Epithelial cell of prostate (primary cell): ENCODE measurements at regions not wholly inside any gene's neighbourhood (a gene's known extent, or its start where the extent isn't known, plus 50 kb on each side); places are given as distances from the start of the nearest gene placed in this dataset.
A peak's percentile ranks its signal among the peaks of the same experiment; 100 is the strongest.
"Not testable (repeated sequence)": the region's sequence is repeated elsewhere in the genome, so short reads cannot be mapped to it uniquely, and the experiment has no call there.

Experiments used
- DNase-seq: peaks from one replicate; pipeline ENCODE4 v3.0.0-alpha.2; 2011; ENCODE audit warnings: low read depth, low spot score
- H3K27ac ChIP-seq: fragments of 450-650 bp; 2 replicates; pipeline ENCODE4 v1.5.1; 2017; ENCODE audit warnings: mild to moderate bottlenecking

DNA sequence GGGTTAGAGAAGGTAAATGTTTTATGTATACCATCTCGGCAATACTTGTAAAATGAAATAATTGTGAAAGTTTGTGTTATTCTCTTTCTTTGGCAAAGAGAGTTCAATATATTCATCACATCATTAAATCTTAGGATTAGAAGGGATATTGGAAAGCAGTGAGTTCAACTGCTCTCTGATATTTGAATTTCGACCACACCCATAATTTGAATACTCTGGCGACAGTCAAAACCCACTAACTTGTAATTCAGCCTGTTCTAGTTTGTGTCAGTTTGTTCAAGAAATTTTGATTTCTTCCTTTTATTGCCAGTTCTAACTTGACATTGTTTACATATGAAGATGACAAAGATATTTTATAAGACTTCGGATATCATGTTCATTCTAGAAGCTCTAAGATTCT is 1380.5 kb upstream of the CDH8 start:
- no peak for DNase-seq
- H3K27ac ChIP-seq = no peak overlapping the region

DNA sequence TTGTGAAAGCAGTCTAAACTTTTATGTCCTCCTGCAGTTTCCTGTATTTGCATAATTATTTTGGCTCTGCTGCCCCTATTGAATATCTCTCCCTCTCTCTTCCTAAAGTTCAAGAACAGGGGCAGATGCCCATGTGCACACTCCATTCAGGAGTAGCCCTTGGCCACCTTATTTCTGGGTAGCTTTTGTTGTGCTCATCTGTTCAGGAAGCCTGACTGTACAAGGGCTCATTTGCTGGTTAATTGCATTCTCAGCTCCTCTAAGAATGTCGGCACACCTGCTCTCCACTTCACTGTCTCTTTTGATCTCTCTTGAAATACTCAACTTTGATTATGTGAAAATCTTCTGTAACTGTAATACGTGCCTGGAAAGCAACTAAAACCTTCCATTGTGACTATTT is 1378.8 kb upstream of the CDH8 start:
- no peak for DNase-seq
- H3K27ac ChIP-seq = no peak overlapping the region

DNA sequence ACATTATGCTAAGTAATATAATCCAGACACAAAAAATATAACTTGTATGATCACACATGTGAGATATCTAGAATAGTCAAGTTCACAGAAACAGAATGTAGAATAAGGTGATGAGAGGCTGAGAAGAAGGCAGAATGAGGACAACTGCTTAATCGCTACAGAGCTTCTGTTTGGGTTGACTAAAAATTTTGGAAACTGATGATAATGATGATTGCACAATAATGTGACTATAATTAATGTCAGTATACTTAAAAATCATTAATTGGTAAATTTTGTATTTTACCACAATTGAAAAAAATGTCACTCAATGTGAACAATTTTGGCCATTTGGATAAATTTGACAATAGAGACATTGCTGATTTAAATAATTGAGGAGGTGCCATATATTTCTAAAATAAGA is 1374.4 kb upstream of the CDH8 start:
- no peak for DNase-seq
- H3K27ac ChIP-seq = no peak overlapping the region

DNA sequence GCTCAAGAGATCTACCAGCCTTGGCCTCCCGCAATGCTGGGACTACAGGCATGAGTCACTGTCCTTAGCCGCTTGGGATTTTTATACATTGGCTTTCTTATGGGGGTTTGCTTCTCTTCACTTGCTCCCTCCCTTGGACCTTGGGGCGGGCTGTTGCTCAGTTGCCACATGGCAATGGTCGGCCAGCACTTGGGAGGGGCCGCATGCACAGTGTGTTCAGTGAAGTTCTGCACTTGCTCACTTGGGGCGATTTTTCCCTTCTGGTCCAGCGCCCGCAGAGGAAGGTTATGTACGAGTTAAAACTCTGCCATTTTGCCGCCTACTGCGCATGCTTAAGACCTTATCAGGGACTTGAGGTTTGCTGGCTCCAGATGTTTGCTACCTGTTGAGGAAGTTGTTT is 1367.6 kb upstream of the CDH8 start:
- no peak for DNase-seq
- no peak overlapping the region for H3K27ac ChIP-seq

DNA sequence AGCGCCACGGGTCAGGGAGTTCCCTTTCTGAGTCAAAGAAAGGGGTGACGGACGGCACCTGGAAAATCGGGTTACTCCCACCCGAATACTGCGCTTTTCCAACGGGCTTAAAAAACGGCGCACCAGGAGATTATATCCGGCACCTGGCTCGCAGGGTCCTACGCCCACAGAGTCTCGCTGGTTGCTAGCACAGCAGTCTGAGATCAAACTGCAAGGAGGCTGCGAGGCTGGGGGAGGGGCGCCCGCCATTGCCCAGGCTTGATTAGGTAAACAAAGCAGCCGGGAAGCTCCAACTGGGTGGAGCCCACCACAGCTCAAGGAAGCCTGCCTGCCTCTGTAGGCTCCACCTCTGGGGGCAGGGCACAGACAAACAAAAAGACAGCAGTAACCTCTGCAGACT is 1352.0 kb upstream of the CDH8 start:
- not testable (repeated sequence) for DNase-seq, H3K27ac ChIP-seq

DNA sequence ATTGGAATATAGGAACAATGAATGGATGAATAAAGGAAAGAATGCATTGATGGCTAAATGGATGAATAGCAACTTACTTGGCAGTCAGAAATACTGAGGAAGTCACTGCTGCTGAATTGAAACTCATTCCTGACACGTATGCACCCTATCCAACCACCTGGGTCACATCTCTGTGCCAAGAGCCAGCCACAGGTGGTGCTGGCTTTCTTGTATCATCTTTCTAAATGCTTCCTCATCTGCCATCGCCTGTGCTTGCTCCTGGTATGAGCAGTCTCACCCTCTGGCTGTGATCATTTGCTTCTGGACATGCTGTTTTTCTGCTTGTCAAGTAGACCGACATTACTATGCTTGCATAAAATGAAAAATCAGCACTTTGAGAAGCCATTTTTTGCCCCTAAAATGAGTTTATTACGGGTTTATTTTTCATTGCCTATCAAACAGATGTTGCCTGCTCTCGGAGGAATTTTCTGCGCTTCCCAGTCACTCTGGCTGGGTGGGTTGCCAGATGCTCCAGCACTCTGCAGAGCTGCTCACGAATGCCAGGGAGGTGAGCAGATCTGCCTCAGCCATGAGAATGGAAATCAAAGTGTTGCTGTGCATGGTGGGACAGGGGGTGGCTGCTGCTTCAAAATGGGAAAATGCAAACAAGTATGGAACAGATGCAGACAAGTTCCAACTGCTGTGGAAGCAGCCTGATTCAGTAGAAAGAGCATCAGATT is 1349.6 kb upstream of the CDH8 start:
- DNase-seq = no peak
- H3K27ac ChIP-seq = no peak overlapping the region

DNA sequence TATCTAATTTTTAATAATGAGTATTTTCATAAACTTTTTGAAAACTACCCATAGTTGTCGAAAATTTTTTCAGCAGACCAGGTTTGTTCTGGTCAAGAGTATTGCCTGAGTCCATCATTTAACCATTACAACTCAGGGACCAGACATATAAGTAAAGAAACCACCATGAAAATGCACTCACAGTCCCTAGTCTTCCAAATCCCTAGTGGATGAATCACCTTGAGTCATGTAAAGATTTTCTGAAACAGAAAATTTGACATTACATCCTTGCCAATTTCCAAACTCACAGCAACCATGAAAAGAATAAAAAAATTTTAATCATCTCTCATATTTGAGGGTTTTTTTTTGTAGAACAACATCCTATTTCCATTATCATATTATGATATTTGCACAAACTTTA is 1337.5 kb upstream of the CDH8 start:
- DNase-seq = no peak
- H3K27ac ChIP-seq = no peak overlapping the region

DNA sequence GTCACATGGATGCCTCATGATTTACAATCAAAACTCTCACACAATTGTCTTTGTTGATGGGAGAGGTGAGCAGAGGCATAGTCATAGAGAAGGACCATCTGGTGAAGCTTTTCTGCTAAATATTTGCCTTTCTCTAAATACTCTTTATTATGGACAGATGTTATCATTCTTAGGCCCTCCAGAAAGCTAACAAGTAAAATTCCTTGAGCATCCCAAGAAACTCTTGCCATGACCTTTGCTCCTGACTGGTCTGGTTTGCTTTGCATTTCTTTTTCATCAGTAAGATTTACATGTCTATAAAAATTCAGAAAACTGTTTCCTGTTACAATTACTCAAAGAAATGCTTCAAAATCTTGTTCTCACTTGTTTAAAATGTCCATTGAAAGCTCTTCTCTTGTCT is 1336.6 kb upstream of the CDH8 start:
- H3K27ac ChIP-seq = no peak overlapping the region
- DNase-seq = no peak

DNA sequence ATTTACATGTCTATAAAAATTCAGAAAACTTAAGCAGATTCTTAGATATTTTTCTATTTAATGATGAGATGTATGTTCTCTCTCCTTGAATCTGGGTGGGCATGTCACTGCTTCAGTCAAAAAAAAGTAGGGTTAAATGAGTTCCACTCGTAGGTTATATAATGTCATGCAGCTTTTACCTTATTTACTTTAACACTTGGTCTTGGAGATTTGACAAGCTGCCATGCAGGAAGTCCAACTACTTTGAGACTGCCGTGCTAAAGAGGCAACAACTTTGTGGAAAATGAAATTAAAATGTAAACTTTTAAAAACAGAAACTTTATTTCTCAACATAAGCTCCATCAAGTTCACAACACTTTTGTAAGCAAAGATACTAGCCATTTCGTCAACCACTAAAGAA is 1336.0 kb upstream of the CDH8 start:
- no peak for DNase-seq

DNA sequence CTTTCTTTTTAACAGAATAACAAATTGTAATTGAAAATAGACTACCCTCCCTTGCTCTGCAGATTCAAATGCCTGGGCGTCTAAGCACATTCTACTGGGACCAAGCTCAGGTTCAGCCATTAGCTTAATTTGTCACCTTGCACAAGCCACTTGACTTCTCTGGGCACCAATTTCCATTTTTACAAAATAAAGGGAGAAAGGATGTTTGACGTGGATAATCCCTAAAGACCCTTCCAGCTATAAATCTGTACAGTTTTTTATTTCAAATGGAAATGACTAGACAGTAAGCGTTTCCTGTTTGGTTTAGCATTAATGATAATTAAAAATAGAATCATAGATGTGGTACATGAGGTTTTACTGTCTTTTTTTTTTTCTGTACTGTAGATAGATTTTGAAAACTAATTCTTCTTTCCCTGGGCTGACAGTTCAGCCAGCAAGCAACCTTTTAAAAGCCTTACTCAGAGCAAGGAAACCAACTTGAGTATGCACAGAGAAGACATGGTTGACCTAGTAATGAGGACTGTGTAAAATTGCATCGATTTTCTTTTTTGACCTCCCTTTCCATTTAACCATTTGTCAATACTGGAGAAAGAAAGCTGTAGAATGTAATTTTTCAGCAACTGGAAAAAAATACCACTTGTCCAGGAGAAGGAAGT is 1329.5 kb upstream of the CDH8 start:
- no peak for DNase-seq

More for the DNA sequence above, 1336.0 kb upstream of the CDH8 start:
- no peak overlapping the region for H3K27ac ChIP-seq

DNA sequence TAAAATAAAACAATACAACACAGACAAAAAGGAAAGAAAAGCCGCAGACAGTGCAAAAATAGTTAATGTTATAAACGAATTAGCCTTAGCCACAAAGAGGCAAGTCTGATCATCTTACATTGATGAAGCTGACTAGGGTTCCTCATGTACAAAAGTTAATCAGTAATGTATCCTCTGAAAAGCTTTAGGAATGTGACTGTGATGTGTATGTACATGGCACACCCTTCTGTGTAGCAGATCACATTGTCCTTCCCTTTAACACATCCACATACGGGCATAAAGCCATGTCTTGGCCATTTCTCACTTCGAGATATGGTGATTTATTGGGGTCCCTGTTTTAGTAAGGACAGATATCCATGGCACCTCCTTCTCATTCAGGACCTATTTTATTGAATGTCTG is 1327.5 kb upstream of the CDH8 start:
- no peak for DNase-seq
- H3K27ac ChIP-seq = no peak overlapping the region

More for the DNA sequence above, 1329.5 kb upstream of the CDH8 start:
- H3K27ac ChIP-seq = no peak overlapping the region

DNA sequence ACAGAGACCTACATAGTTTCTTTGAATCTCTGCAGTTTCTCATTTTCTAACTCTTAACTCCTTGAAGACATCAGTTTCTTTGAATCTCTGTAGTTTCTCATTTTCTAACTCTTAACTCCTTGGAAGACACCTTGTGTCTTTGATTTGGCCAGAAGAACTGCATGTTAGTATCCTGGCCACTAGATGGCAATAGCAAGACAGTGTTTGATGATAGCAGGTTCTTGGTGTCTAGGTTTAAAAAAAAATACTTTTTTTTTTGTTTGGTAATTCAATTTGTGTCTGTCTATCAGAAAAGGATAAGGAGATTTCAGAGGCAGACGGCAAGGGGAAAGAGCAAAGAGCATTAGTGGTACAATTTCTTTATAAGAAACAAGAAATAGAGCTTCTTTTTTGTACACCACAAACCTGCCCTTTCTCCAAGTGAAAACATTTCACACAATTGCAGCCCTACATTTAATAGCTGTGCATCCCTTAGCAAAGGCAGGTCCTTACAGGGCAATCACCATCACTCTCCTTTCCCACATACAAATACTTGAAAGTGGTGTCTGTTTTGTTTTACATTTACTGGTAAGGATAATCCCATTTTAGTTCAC is 1324.9 kb upstream of the CDH8 start:
- no peak overlapping the region for H3K27ac ChIP-seq
- DNase-seq = no peak

DNA sequence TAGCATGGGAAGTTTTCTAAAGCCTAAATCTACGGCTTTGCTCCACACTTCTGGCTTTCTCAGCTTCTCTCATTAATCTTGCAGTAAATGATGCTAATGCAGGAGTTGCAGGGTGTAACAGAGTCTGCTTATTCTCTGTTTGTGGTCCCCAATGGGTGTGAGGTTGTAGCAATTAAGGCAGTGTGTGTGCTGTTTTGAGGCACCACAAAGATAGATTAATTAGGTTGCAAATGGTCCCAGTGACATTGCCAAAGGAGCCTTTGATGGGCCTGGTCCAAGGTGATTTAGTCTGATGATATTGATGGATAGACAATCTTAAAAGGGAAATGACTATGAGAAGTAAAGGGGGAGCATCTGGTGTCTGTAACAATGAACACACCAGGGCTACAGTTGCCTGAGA is 1313.7 kb upstream of the CDH8 start:
- no peak overlapping the region for H3K27ac ChIP-seq
- DNase-seq = no peak

DNA sequence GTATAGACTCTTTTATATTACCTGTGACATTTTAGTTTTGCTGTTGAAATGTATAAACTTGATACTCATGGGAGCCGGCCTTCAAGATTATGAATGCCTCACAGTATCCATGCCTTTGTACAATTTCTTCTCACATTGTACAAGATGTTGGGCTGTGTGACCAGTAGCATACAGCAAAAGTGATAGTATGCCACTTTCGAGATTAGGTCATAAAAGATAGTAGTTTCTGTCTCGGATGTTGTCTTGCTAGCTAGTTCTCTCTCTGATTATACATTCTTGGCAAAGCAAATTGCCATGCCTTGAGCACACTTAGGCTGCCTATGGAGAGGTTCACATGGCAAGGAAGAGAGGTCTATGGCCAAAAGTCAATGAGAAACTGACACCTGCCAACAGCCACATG is 1309.8 kb upstream of the CDH8 start:
- no peak overlapping the region for H3K27ac ChIP-seq
- DNase-seq = no peak

DNA sequence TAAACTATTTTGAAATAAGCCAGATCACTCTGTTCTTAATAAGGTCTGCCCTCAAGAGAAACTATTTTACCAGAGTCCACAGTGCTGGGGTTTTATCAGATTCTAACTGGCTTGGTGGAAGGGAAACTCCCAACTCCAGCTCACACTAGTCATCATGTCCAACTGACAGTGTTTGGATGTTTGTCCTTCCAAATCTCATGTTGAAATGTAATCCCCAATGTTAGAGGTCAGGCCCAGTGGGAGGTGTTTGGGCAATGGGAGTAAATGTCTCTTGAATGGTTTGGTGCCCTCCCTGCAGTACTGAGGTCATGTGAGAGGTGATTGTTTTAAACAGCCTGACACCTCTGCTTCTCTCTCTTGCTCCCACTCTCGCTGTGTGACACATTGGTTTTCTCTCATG is 1301.0 kb upstream of the CDH8 start:
- no peak for DNase-seq
- no peak overlapping the region for H3K27ac ChIP-seq

DNA sequence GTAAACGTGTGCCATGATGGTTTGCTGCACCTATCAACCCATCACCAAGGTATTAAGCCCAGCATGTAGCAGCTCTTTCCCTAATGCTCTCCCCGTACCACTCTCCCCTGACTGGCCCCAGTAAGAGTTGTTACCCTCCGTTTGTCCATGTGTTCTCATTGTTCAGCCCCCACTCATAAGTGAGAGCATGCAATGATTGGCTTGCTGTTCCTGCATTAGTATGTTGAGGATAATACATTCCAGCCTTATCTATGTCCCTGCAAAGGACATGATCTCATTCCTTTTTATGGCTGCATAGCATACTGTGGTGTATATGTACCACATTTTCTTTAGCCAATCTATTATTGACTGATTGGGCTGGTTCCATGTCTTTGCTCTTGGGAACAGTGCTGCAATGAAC is 1294.9 kb upstream of the CDH8 start:
- H3K27ac ChIP-seq = no peak overlapping the region
- no peak for DNase-seq

DNA sequence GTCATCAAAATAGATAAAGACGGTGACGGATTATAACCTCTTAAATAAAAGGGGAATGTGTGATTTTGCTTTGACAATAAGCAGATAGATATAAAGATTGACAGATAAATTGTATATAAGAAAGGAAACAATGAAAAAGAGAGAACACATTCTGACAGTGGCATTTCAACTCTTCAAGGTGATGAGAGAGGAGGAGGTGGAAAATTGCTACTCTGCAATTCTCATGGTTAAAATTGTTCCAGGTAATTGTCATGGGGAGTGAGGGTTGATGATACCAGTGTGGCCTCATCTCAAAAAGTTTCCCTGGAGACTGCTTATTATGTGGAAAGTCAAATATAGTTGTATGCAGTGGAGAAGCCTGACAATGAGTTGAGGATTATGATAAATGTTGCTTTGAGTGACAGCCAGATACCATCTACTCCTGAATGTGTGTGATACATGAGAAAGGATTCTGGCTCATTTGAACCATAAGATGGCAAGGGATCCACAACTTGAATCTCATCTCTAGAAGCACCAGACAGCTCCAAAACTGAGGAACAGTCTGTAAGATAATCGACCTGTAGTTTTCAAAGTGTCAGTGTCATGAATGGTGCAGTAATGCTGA is 1290.6 kb upstream of the CDH8 start:
- no peak for DNase-seq
- no peak overlapping the region for H3K27ac ChIP-seq

DNA sequence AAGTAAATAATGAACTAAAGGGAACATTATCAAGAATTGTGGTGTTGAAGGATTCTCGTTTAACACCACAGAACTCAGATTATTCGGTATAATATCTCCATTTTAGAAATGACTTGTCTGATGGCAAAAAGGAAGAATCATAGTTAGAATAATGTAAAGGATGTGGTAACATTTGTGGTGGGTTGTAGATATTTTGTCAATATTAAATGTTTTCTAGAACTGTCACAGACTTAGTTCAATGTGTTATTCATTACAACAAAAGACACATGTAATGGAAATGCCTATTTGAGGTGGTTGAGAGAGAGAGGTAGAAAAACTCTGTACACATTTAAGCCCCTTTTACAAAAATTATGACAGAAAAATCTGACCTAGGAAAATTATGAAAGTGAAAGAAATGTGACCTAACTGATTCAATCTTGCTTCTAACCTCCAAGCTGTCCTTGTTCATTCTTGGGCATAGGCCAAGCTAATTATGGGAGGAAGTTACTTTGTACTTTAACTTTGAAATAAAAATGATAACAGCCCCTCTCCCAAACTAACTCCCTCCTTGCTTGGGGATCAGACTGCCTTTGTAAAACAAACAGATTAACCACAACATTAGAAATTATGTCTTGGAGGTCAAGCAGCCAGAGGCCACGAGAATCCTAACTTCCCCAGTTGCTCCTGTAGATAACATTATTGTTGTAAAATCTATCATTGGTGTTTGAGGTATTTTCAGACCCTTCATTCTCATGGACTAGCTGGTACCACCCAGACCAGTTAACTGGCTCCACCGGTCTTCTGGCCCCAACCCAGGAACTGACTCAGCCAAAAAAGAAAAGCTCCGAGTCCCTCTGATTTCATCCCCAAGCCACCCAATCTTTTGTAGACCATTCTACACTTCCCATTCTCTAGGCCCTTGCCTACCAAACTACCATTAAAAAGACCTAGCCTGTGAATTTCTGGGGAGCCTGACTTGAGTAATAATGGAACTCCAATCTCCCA is 1287.8 kb upstream of the CDH8 start:
- no peak for DNase-seq
- peak overlapping the region; percentile 19 for H3K27ac ChIP-seq

DNA sequence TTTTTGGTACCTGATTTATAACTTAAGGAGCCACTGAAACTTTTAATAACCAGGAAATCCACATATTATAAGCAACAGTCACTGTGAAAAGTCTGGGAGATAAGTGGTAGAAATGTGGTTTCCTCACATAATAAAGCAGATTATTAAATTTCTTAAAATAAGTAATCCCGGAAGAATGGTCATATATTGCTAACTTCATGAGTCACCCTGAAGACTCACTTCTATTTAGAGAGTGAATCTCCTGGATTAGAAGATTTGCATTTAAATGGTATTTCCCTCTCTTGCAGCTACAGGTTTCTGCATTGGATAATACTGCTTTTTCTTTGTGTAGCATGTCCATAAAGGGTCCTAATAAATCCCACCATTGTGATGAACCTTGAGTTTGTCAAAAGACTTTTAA is 1286.8 kb upstream of the CDH8 start:
- DNase-seq = no peak
- H3K27ac ChIP-seq = peak overlapping the region; percentile 19

DNA sequence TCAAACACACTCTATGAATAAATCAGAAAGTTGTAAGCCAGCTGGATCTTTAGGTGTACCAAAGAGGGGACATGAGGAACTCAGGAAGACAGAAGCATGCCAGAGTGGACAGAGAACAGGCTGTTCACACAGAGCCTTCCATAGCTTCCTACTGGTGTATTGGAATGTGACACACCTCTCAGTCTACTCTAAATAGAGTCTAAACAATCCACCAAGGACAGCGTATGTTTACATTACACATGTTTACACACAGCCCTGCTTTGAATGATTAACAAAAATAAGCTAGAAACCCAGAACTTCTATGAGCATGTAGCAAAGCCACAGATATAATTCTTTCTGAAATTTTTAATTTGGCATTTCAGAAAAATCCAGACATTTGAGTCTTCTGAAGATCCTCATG is 1279.0 kb upstream of the CDH8 start:
- DNase-seq = no peak
- no peak overlapping the region for H3K27ac ChIP-seq
